K562 (cell line): ENCODE measurements at regions not wholly inside any gene's neighbourhood (a gene's known extent, or its start where the extent isn't known, plus 50 kb on each side); places are given as distances from the start of the nearest gene placed in this dataset.

ENCODE experiments used
- CREBBP ChIP-seq: IDR thresholded peaks from one replicate; pipeline ENCODE4 v1.6.1; 2012; ENCODE audit warnings: low read depth, mild to moderate bottlenecking, control low read depth, inconsistent platforms, low read length
- CTCF ChIP-seq, 3 experiments: IDR thresholded peaks in 2 of 3; conservative IDR thresholded peaks in 1 of 3; 2 replicates each; pipeline ENCODE4 v1.5.1; 2011 to 2012; ENCODE audit warnings: low read length in 3 of 3, mild to moderate bottlenecking in 3 of 3, control low read depth in 2 of 3, improper control_type of control experiment in 1 of 3, inconsistent platforms in 1 of 3, low read depth in 1 of 3, mixed read lengths in 1 of 3, moderate library complexity in 1 of 3; ENCODE audit not compliant: insufficient read depth in 2 of 3
- ELF4 ChIP-seq: fragments of 450-650 bp; formaldehyde crosslinking; IDR thresholded peaks from 2 replicates; pipeline ENCODE4 v1.4.0; 2022; ENCODE audit warnings: missing genetic modification characterization
- HDAC6 ChIP-seq: IDR thresholded peaks from 2 replicates; pipeline ENCODE4 v1.6.1; 2012; ENCODE audit warnings: low read depth, mild to moderate bottlenecking, control low read depth, inconsistent platforms, low read length, moderate library complexity
- MYC ChIP-seq, 2 experiments: fragments of 250-450 bp in 1 of 2; sonication (Bioruptor Pico) in 1 of 2; IDR thresholded peaks; 2 replicates each; pipeline versions ENCODE4 v1.5.1 to v1.6.1; 2012 to 2021; ENCODE audit warnings: low read depth in 2 of 2, borderline replicate concordance in 1 of 2, improper control_type of control experiment in 1 of 2, low read length in 1 of 2, mild to moderate bottlenecking in 1 of 2, moderate library complexity in 1 of 2
- PHF20 ChIP-seq: fragments of 450-650 bp; IDR thresholded peaks from 2 replicates; pipeline ENCODE4 v1.6.1; 2018; ENCODE audit not compliant: partially characterized antibody
- POLR2A ChIP-seq: fragments of 450-650 bp; conservative IDR thresholded peaks from 2 replicates; pipeline ENCODE4 v1.6.1; 2016
- POLR2AphosphoS2 ChIP-seq: IDR thresholded peaks from 2 replicates; pipeline ENCODE4 v1.6.1; 2012; ENCODE audit warnings: low read length, improper control_type of control experiment
- RHOXF2B ChIP-seq: fragments of 250-450 bp; sonication (Bioruptor Pico); conservative IDR thresholded peaks from 2 replicates; pipeline ENCODE4 v1.5.1; 2021
- SIX5 ChIP-seq, 2 experiments: IDR thresholded peaks; 2 replicates each; pipeline ENCODE4 v1.6.1; 2011; ENCODE audit warnings: low read length in 2 of 2, borderline replicate concordance in 1 of 2, low read depth in 1 of 2, mild to moderate bottlenecking in 1 of 2, moderate library complexity in 1 of 2; ENCODE audit not compliant: insufficient read depth in 1 of 2
- SMARCB1 ChIP-seq: IDR thresholded peaks from 2 replicates; pipeline ENCODE4 v1.6.1; 2011; ENCODE audit warnings: improper control_type of control experiment, low read depth; ENCODE audit not compliant: insufficient read length
- USF1 ChIP-seq: sonication (generic); formaldehyde crosslinking; IDR thresholded peaks from 2 replicates; pipeline ENCODE4 v1.9.0; 2022; ENCODE audit warnings: mild to moderate bottlenecking, missing genetic modification reagents
- ZFP1 ChIP-seq: fragments of 450-650 bp; formaldehyde crosslinking; IDR thresholded peaks from 2 replicates; pipeline ENCODE4 v1.4.0; 2020; ENCODE audit warnings: mild to moderate bottlenecking, mixed read lengths

- TF ChIP-seq POLR2A (no peak), CTCF (IDR thresholded peaks at IDR 0.05 in 2 of 3, conservative IDR thresholded peaks at IDR 0.05 in 1 of 3; ENCODE audit: insufficient read depth in 2 of 3, low read depth in 1 of 3, low read length in 3 of 3) (no peak), USF1 (CRISPR knock-in tag) (no peak), RHOXF2B (no peak), SIX5 (IDR thresholded peaks at IDR 0.05; ENCODE audit: borderline replicate concordance in 1 of 2, insufficient read depth in 1 of 2, low read depth in 1 of 2, low read length in 2 of 2) (no peak), PHF20 (no peak), CREBBP (no peak), HDAC6 (no peak), MYC (IDR thresholded peaks at IDR 0.05; ENCODE audit: low read depth, low read length) (no peak), MYC (CRISPR knock-in tag; IDR thresholded peaks at IDR 0.05; ENCODE audit: borderline replicate concordance, low read depth) (no peak), POLR2AphosphoS2 (no peak), ZFP1 (CRISPR knock-in tag) (no peak), SMARCB1 (no peak), ELF4 (CRISPR knock-in tag) (no peak)
Measured at GRCh38 chr4:10201381-10202223, 85.0 kb upstream of the WDR1 start.
